HG02885 (cell line): ENCODE measurements at regions not wholly inside any gene's neighbourhood (a gene's known extent, or its start where the extent isn't known, plus 50 kb on each side); places are given as distances from the start of the nearest gene placed in this dataset.
A peak's percentile ranks its signal among the peaks of the same experiment; 100 is the strongest.

ENCODE experiments used
- ATAC-seq: cut with Tn5 transposase; IDR thresholded peaks from one replicate; pipeline ENCODE4 v1.9.1; 2021; ENCODE audit warnings: mild to moderate bottlenecking; ENCODE audit not compliant: unreplicated experiment, poor library complexity

- ATAC-seq = no peak
Observed at GRCh38 chr11:11143849-11144248, 209.2 kb downstream of the CSNK2A3 start.

GRCh38 chr11:11142430-11142829 is 210.6 kb downstream of the CSNK2A3 start:
- ATAC-seq = no peak

- no peak for ATAC-seq
Observed at GRCh38 chr11:11141065-11141464, 212.0 kb downstream of the CSNK2A3 start.

- ATAC-seq = no peak
Observed at GRCh38 chr11:11140510-11140909, 212.5 kb downstream of the CSNK2A3 start.

- no peak for ATAC-seq
Observed at GRCh38 chr11:11137339-11137738, 215.7 kb downstream of the CSNK2A3 start.

- no peak for ATAC-seq
Observed at GRCh38 chr11:11135820-11136476, 217.1 kb downstream of the CSNK2A3 start.

GRCh38 chr11:11129118-11129517 is 223.9 kb downstream of the CSNK2A3 start:
- ATAC-seq = no peak

- no peak for ATAC-seq
Observed at GRCh38 chr11:11125618-11126017, 227.4 kb downstream of the CSNK2A3 start.

- ATAC-seq = no peak
Observed at GRCh38 chr11:11122749-11123148, 230.3 kb downstream of the CSNK2A3 start.

- no peak for ATAC-seq
Observed at GRCh38 chr11:11119917-11120316, 233.1 kb downstream of the CSNK2A3 start.

- no peak for ATAC-seq
Observed at GRCh38 chr11:11117730-11118129, 235.3 kb downstream of the CSNK2A3 start.

- no peak for ATAC-seq
Observed at GRCh38 chr11:11115475-11115874, 237.6 kb downstream of the CSNK2A3 start.

GRCh38 chr11:11113626-11114025 is 239.4 kb downstream of the CSNK2A3 start:
- ATAC-seq = no peak

- no peak for ATAC-seq
Observed at GRCh38 chr11:11108026-11108425, 245.0 kb downstream of the CSNK2A3 start.

- ATAC-seq = no peak
Observed at GRCh38 chr11:11107076-11107723, 245.8 kb downstream of the CSNK2A3 start.

- ATAC-seq = no peak
Observed at GRCh38 chr11:11105361-11105760, 247.5 kb upstream of the ZBED5 start.

- ATAC-seq = no peak
Observed at GRCh38 chr11:11095831-11096723, 238.2 kb upstream of the ZBED5 start.

- ATAC-seq = no peak
Observed at GRCh38 chr11:11090495-11090894, 232.6 kb upstream of the ZBED5 start.

GRCh38 chr11:11089805-11090204 is 232.0 kb upstream of the ZBED5 start:
- peak; percentile 82 for ATAC-seq

- ATAC-seq = no peak
Observed at GRCh38 chr11:11086979-11087378, 229.1 kb upstream of the ZBED5 start.

- ATAC-seq = no peak
Observed at GRCh38 chr11:11085580-11085979, 227.7 kb upstream of the ZBED5 start.
